ENCODE measurements at regions not wholly inside any gene's neighbourhood (a gene's known extent, or its start where the extent isn't known, plus 50 kb on each side); places are given as distances from the start of the nearest gene placed in this dataset.

- no peaks in the 10 kb centered on the region for H3K4me1 ChIP-seq
- no peak for DNase-seq
Observed at GRCh38 chrX:40298572-40299479, 201.1 kb upstream of the BCOR start.

GRCh38 chrX:40298069-40298468, 200.3 kb upstream of the BCOR start:
- Histone ChIP-seq H3K27ac (no peak overlapping the region), H3K27me3 (no peaks in the 10 kb centered on the region), H3K4me1 (no peaks in the 10 kb centered on the region), H3K9me3 (no peaks in the 10 kb centered on the region), H3K4me3 (no peak overlapping the region), H3K36me3 (ENCODE audit: low read depth, missing control alignments) (no peaks in the 10 kb centered on the region)
- intact Hi-C loops (cut with DNase I; ENCODE audit: low total_unique reads), result no loop called here
- 60 to 65% methylated on average over 1 to 7 of the region's 7 CpGs for WGBS, 2 donors
- DNase-seq, result no peak
- TF ChIP-seq CTCF (IDR thresholded peaks at IDR 0.05), result no peak
- TF ChIP-seq POLR2A (IDR thresholded peaks at IDR 0.05), result no peak

More at GRCh38 chrX:40298572-40299479, 201.1 kb upstream of the BCOR start:
- H3K27ac ChIP-seq, result no peak overlapping the region
- no peak overlapping the region for H3K4me3 ChIP-seq
- intact Hi-C loops (cut with DNase I; ENCODE audit: low total_unique reads), result no loop called here
- H3K36me3 ChIP-seq (ENCODE audit: low read depth, missing control alignments), result no peaks in the 10 kb centered on the region
- WGBS, 2 donors, result 54 to 58% methylated on average over 4 to 27 of the region's 36 CpGs
- no peak for TF ChIP-seq CTCF (IDR thresholded peaks at IDR 0.05)
- no peak for TF ChIP-seq POLR2A (IDR thresholded peaks at IDR 0.05)
- no peaks in the 10 kb centered on the region for H3K9me3 ChIP-seq
- H3K27me3 ChIP-seq, result no peaks in the 10 kb centered on the region

- TF ChIP-seq CTCF (IDR thresholded peaks at IDR 0.05), result no peak
- no peak for TF ChIP-seq POLR2A (IDR thresholded peaks at IDR 0.05)
- Histone ChIP-seq H3K4me1 (no peaks in the 10 kb centered on the region), H3K27ac (no peak overlapping the region), H3K36me3 (ENCODE audit: low read depth, missing control alignments) (no peaks in the 10 kb centered on the region), H3K27me3 (no peaks in the 10 kb centered on the region), H3K4me3 (no peak overlapping the region), H3K9me3 (no peaks in the 10 kb centered on the region)
- intact Hi-C loops (cut with DNase I; ENCODE audit: low total_unique reads), result no loop called here
- 98% methylated on average over 2 of the region's 2 CpGs; no CpG with 5 or more reads in 1 of the 2 donors for WGBS, 2 donors
- DNase-seq, result no peak
Observed at GRCh38 chrX:40291553-40291952, 193.8 kb upstream of the BCOR start.

GRCh38 chrX:40290517-40290916, 192.8 kb upstream of the BCOR start:
- no peaks in the 10 kb centered on the region for H3K9me3 ChIP-seq
- no peak for DNase-seq
- H3K36me3 ChIP-seq (ENCODE audit: low read depth, missing control alignments), result no peaks in the 10 kb centered on the region
- H3K4me3 ChIP-seq, result no peak overlapping the region
- no peak overlapping the region for H3K27ac ChIP-seq
- H3K4me1 ChIP-seq, result no peaks in the 10 kb centered on the region
- no peaks in the 10 kb centered on the region for H3K27me3 ChIP-seq
- TF ChIP-seq POLR2A (IDR thresholded peaks at IDR 0.05), result no peak
- TF ChIP-seq CTCF (IDR thresholded peaks at IDR 0.05), result no peak
- intact Hi-C loops (cut with DNase I; ENCODE audit: low total_unique reads), result no loop called here
- 43 to 61% methylated on average over 4 to 7 of the region's 7 CpGs for WGBS, 2 donors

GRCh38 chrX:40285876-40286275, 188.1 kb upstream of the BCOR start:
- DNase-seq, result no peak
- H3K27me3 ChIP-seq, result no peaks in the 10 kb centered on the region
- H3K36me3 ChIP-seq (ENCODE audit: low read depth, missing control alignments), result no peaks in the 10 kb centered on the region
- 100% methylated on average over 2 of the region's 2 CpGs; no CpG with 5 or more reads in 1 of the 2 donors for WGBS, 2 donors
- H3K9me3 ChIP-seq, result no peaks in the 10 kb centered on the region
- TF ChIP-seq POLR2A (IDR thresholded peaks at IDR 0.05), result no peak
- no peak for TF ChIP-seq CTCF (IDR thresholded peaks at IDR 0.05)
- H3K27ac ChIP-seq, result no peak overlapping the region
- H3K4me3 ChIP-seq, result no peak overlapping the region
- H3K4me1 ChIP-seq, result no peaks in the 10 kb centered on the region
- intact Hi-C loops (cut with DNase I; ENCODE audit: low total_unique reads), result no loop called here

All from testis (tissue), 2 donors.